VCaP (cell line): ENCODE measurements at regions not wholly inside any gene's neighbourhood (a gene's known extent, or its start where the extent isn't known, plus 50 kb on each side); places are given as distances from the start of the nearest gene placed in this dataset.
"Not testable (repeated sequence)": the region's sequence is repeated elsewhere in the genome, so short reads cannot be mapped to it uniquely, and the experiment has no call there.

Source experiments
- H3K27ac ChIP-seq: fragments of 450-650 bp; 2 replicates; pipeline ENCODE4 v1.5.1; 2017
- CTCF ChIP-seq: fragments of 450-650 bp; conservative IDR thresholded peaks from 2 replicates; pipeline ENCODE4 v1.5.1; 2017; ENCODE audit warnings: mild to moderate bottlenecking, moderate library complexity

- no peak for TF ChIP-seq CTCF
- H3K27ac ChIP-seq: no peak overlapping the region
These were observed 150.7 kb downstream of the DEFB131A start for GRCh38 chr4:9594948-9595347.

GRCh38 chr4:9595531-9595930 is 151.3 kb downstream of the DEFB131A start:
- not testable (repeated sequence) for H3K27ac ChIP-seq

DNA sequence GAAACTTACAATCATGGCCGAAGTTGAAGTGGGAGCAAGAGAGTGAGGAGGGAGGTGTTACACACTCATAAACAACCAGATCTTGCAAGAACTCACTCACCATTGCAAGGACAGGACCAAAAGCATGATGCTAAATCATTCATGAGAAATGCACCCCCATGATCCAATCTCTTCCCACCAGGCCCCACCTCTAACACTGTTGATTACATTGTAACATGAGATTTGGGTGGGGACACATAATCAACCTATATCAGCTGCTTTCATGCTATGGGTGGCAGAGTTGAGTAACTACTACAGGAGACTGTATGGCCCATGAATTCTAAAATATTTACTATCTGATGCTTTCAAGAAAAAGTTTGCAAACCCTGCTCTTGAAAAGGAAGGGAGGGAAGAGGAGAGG is 155.1 kb downstream of the DEFB131A start:
- no peak overlapping the region for H3K27ac ChIP-seq
- TF ChIP-seq CTCF: no peak

GRCh38 chr4:9600246-9600645 is 156.0 kb downstream of the DEFB131A start:
- no peak overlapping the region for H3K27ac ChIP-seq
- TF ChIP-seq CTCF: no peak

DNA sequence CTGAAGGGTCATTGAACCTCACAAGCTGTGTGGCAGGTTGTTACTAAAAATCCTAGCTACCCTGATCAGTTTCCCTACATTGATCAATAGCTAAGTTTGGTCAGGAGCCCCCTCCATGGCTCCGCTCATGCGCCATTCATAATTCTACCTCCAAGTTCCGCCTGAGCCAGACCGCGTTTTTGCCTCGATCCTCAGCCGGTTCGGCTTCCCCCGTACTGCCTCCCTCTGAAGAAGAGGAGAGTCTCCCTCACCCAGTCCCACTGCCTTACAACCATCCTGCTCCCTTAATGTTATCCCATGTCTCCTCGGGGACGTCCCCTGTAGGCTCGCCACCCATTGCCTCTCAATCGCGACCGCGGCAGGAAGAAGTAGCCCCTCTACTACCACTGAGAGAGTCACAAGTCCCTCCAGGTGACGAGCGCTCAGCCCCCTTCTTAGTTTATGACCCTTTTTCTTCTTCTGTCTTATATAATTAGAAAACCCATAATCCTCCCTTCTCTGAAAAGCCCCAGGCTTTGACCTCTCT is 158.2 kb downstream of the DEFB131A start:
- no peak for TF ChIP-seq CTCF
- no peak overlapping the region for H3K27ac ChIP-seq

DNA sequence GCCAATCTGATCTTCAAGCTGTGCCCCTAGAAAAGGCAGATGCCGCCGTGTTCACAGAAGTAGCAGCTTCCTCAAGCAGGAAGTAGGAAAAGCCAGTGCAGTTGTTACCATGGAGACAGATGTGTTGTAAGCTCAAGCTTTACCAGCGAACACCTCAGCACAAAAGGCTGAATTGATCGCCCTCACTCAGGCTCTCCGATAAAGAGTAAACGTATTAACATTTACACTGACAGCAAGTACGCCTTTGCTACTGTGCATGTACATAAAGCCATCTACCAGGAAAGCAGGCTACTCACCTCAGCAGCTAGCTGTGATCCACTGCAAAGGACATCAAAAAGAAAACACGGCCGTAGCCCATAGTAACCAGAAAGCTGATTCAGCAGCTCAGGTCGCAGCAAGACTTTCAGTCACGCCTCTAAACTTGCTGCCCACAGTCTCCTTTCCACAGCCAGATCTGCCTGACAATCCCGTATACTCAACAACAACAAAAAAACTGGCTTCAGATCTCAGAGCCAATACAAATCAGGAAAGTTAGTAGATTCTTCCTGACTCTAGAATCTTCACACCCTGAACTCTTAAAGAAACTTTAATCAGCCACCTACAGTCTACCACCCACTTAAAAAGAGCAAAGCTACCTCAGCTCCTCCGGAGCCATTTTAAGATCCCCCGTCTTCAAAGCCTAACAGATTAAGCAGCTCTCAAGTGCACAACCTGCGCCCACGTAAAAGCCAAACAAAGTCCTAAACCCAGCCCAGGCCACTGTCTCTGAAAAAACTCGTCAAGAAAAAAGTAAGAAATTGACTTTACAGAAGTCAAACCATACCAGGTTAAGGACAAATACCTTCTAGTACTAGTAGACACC is 160.0 kb downstream of the DEFB131A start:
- H3K27ac ChIP-seq: not testable (repeated sequence)

DNA sequence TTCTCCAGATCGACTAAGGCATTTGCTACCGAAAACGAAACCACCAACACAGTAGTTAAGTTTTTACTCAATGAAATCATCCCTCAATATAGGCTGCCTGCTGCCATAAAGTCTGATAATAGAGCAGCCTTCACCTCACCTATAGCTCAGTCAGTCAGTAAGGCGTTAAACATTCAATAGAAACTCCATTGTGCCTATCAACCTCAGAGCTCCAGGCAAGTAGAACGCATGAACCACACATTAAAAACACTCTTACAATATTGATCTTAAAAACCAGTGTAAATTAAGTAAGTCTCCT is 160.6 kb downstream of the DEFB131A start:
- not testable (repeated sequence) for H3K27ac ChIP-seq

GRCh38 chr4:9608300-9608699 is 164.1 kb downstream of the DEFB131A start:
- TF ChIP-seq CTCF: no peak
- H3K27ac ChIP-seq: no peak overlapping the region

- H3K27ac ChIP-seq: not testable (repeated sequence)
These were observed 166.1 kb downstream of the DEFB131A start for GRCh38 chr4:9610321-9610720.

GRCh38 chr4:9611101-9611500 is 166.9 kb downstream of the DEFB131A start:
- no peak for TF ChIP-seq CTCF
- H3K27ac ChIP-seq: no peak overlapping the region

DNA sequence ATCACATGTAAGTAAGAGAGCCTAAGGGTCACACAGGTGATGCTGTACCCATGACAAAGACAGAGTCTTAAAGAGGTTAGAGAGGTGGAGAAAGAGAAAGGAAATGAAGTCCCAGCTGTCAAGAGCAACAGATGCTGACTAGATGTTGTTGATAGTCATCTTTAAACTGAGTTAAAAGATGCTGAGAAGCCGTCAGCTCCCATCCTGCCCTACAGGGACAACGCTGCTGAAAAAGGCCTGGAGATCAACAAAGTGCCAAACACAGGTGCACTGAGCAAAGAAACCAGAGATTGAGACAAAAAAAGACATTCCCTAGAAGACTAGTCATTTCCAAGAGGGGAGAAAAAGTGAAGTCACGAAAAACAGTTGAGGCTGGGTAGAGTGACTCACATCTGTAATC is 145.0 kb upstream of the DRD5 start:
- not testable (repeated sequence) for H3K27ac ChIP-seq
